ENCODE measurements at regions not wholly inside any gene's neighbourhood (a gene's known extent, or its start where the extent isn't known, plus 50 kb on each side); places are given as distances from the start of the nearest gene placed in this dataset.

DNA sequence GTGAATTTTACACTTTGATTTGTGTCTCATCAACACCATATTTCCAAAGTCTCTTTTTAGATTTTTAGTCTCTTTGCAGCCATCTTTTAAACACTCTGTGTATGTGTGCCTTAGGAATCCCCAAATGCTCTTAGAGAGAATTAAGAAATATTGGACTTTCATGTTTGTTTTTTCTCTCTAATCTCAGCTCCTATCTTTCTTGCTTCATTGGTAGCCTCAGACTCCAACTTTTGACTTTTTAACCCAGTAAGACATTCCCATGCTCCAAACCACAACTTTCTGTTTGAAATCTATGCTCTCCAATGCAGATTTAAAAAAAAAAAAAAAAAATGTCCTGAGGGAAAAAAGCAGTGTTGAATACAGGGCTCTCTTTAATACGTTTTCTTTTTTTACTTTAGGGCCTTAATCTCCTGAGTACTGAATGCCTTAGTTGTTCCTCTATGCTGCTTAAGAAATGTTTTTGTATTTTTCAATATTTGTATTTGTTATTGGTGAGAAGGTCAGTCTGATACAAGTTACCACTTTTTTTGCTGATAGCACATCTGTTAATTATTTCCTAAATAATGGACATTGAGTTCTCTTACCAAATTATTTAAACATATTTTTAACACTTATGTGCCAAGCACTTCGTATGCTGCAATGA, 489.9 kb downstream of the NXPH1 start (continued):
- TF ChIP-seq, protein P1, sequence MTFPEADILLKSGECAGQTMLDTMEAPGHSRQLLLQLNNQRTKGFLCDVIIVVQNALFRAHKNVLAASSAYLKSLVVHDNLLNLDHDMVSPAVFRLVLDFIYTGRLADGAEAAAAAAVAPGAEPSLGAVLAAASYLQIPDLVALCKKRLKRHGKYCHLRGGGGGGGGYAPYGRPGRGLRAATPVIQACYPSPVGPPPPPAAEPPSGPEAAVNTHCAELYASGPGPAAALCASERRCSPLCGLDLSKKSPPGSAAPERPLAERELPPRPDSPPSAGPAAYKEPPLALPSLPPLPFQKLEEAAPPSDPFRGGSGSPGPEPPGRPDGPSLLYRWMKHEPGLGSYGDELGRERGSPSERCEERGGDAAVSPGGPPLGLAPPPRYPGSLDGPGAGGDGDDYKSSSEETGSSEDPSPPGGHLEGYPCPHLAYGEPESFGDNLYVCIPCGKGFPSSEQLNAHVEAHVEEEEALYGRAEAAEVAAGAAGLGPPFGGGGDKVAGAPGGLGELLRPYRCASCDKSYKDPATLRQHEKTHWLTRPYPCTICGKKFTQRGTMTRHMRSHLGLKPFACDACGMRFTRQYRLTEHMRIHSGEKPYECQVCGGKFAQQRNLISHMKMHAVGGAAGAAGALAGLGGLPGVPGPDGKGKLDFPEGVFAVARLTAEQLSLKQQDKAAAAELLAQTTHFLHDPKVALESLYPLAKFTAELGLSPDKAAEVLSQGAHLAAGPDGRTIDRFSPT (tag by site-specific recombination; IDR thresholded peaks at IDR 0.05) = no peak
- TF ChIP-seq ZNF138 (tag by site-specific recombination; IDR thresholded peaks at IDR 0.05; ENCODE audit: borderline replicate concordance) (no peak), ZFP3 (tag by site-specific recombination; IDR thresholded peaks at IDR 0.05; ENCODE audit: low read depth) (no peak), ZNF621 (tag by site-specific recombination; IDR thresholded peaks at IDR 0.05) (no peak), ZNF596 (tag by site-specific recombination; IDR thresholded peaks at IDR 0.05) (no peak)
- TF ChIP-seq, protein P2, sequence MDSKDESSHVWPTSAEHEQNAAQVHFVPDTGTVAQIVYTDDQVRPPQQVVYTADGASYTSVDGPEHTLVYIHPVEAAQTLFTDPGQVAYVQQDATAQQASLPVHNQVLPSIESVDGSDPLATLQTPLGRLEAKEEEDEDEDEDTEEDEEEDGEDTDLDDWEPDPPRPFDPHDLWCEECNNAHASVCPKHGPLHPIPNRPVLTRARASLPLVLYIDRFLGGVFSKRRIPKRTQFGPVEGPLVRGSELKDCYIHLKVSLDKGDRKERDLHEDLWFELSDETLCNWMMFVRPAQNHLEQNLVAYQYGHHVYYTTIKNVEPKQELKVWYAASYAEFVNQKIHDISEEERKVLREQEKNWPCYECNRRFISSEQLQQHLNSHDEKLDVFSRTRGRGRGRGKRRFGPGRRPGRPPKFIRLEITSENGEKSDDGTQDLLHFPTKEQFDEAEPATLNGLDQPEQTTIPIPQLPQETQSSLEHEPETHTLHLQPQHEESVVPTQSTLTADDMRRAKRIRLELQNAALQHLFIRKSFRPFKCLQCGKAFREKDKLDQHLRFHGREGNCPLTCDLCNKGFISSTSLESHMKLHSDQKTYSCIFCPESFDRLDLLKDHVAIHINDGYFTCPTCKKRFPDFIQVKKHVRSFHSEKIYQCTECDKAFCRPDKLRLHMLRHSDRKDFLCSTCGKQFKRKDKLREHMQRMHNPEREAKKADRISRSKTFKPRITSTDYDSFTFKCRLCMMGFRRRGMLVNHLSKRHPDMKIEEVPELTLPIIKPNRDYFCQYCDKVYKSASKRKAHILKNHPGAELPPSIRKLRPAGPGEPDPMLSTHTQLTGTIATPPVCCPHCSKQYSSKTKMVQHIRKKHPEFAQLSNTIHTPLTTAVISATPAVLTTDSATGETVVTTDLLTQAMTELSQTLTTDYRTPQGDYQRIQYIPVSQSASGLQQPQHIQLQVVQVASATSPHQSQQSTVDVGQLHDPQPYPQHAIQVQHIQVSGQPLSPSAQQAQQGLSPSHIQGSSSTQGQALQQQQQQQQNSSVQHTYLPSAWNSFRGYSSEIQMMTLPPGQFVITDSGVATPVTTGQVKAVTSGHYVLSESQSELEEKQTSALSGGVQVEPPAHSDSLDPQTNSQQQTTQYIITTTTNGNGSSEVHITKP (tag by site-specific recombination; IDR thresholded peaks at IDR 0.05) = no peak

DNA sequence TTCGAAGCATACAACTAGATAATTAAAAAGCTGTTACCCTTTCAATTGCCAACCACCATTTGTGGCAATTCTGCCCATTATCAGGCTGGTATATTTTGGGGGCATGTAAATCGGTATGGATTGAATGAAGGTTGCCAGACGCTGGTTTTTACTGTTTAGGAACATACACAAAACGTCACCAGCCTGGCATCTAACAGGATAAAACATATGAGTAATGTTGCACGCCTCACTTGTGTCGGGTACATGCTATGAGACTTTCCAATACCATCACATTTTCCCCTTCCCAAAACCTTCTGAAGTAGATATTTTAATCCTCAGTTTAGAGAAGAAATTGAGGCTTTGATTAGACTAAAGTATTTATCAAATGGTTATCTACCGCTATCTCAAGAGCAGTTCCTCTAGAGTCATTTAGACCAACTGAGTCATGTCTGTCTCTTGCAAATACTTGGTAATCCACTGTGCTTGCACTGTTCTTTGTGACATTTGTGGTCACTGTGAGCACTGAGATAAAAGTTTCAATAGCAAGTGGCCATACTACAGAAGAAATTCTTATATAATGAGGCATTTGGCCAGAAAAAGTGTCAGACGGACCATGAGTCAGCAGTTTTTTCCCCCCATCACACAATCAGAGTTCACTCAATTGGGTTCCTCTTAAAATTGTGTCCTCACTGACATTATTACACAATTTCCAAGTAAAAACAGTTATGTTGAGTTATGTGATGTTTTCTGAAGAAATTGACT, 498.7 kb downstream of the NXPH1 start:
- Histone ChIP-seq H3K27ac (ENCODE audit: extremely low read depth, low read depth, low read length) (no peak overlapping the region), H3K4me3 (ENCODE audit: low read depth, low read length) (no peak overlapping the region), H3K9me3 (ENCODE audit: control insufficient read depth, insufficient read depth, low read depth, low read length) (no peaks in the 10 kb centered on the region), H3K4me1 (ENCODE audit: control insufficient read depth, insufficient read depth, low read length) (no peaks in the 10 kb centered on the region), H3K36me3 (ENCODE audit: control insufficient read depth in 2 of 2, insufficient read depth in 1 of 2, low read length in 2 of 2) (no peaks in the 10 kb centered on the region)
- no peak for TF ChIP-seq ZNF335 (tag by site-specific recombination; conservative IDR thresholded peaks at IDR 0.05)
- TF ChIP-seq ZNF416 (tag by site-specific recombination; IDR thresholded peaks at IDR 0.05) = no peak
- no peak for TF ChIP-seq ZNF843 (tag by site-specific recombination; IDR thresholded peaks at IDR 0.05)
- no peak for TF ChIP-seq KLF9 (tag by site-specific recombination; IDR thresholded peaks at IDR 0.05; ENCODE audit: low read depth)
- TF ChIP-seq ZNF626 (tag by site-specific recombination; IDR thresholded peaks at IDR 0.05) = no peak
- TF ChIP-seq, protein P3, sequence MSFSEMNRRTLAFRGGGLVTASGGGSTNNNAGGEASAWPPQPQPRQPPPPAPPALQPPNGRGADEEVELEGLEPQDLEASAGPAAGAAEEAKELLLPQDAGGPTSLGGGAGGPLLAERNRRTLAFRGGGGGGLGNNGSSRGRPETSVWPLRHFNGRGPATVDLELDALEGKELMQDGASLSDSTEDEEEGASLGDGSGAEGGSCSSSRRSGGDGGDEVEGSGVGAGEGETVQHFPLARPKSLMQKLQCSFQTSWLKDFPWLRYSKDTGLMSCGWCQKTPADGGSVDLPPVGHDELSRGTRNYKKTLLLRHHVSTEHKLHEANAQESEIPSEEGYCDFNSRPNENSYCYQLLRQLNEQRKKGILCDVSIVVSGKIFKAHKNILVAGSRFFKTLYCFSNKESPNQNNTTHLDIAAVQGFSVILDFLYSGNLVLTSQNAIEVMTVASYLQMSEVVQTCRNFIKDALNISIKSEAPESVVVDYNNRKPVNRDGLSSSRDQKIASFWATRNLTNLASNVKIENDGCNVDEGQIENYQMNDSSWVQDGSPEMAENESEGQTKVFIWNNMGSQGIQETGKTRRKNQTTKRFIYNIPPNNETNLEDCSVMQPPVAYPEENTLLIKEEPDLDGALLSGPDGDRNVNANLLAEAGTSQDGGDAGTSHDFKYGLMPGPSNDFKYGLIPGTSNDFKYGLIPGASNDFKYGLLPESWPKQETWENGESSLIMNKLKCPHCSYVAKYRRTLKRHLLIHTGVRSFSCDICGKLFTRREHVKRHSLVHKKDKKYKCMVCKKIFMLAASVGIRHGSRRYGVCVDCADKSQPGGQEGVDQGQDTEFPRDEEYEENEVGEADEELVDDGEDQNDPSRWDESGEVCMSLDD (tag by site-specific recombination; IDR thresholded peaks at IDR 0.05) = no peak
- no peak for TF ChIP-seq GLIS1 (tag by site-specific recombination; IDR thresholded peaks at IDR 0.05)
- TF ChIP-seq GLIS2 (tag by site-specific recombination; IDR thresholded peaks at IDR 0.05) = no peak
- TF ChIP-seq ZNF473 (tag by site-specific recombination; IDR thresholded peaks at IDR 0.05) = no peak
- TF ChIP-seq ZNF521 (tag by site-specific recombination; IDR thresholded peaks at IDR 0.05) = no peak
- TF ChIP-seq KLF1 (tag by site-specific recombination; IDR thresholded peaks at IDR 0.05) = no peak
- TF ChIP-seq GFI1B (tag by site-specific recombination; IDR thresholded peaks at IDR 0.05) = no peak
- TF ChIP-seq, protein P4, sequence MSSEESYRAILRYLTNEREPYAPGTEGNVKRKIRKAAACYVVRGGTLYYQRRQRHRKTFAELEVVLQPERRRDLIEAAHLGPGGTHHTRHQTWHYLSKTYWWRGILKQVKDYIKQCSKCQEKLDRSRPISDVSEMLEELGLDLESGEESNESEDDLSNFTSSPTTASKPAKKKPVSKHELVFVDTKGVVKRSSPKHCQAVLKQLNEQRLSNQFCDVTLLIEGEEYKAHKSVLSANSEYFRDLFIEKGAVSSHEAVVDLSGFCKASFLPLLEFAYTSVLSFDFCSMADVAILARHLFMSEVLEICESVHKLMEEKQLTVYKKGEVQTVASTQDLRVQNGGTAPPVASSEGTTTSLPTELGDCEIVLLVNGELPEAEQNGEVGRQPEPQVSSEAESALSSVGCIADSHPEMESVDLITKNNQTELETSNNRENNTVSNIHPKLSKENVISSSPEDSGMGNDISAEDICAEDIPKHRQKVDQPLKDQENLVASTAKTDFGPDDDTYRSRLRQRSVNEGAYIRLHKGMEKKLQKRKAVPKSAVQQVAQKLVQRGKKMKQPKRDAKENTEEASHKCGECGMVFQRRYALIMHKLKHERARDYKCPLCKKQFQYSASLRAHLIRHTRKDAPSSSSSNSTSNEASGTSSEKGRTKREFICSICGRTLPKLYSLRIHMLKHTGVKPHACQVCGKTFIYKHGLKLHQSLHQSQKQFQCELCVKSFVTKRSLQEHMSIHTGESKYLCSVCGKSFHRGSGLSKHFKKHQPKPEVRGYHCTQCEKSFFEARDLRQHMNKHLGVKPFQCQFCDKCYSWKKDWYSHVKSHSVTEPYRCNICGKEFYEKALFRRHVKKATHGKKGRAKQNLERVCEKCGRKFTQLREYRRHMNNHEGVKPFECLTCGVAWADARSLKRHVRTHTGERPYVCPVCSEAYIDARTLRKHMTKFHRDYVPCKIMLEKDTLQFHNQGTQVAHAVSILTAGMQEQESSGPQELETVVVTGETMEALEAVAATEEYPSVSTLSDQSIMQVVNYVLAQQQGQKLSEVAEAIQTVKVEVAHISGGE (tag by site-specific recombination; conservative IDR thresholded peaks at IDR 0.05; ENCODE audit: low read depth) = no peak
- TF ChIP-seq, protein P5, sequence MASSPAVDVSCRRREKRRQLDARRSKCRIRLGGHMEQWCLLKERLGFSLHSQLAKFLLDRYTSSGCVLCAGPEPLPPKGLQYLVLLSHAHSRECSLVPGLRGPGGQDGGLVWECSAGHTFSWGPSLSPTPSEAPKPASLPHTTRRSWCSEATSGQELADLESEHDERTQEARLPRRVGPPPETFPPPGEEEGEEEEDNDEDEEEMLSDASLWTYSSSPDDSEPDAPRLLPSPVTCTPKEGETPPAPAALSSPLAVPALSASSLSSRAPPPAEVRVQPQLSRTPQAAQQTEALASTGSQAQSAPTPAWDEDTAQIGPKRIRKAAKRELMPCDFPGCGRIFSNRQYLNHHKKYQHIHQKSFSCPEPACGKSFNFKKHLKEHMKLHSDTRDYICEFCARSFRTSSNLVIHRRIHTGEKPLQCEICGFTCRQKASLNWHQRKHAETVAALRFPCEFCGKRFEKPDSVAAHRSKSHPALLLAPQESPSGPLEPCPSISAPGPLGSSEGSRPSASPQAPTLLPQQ (tag by site-specific recombination; IDR thresholded peaks at IDR 0.05) = no peak
- no peak for TF ChIP-seq ZNF837 (tag by site-specific recombination; IDR thresholded peaks at IDR 0.05)
- no peak for TF ChIP-seq KLF8 (tag by site-specific recombination; IDR thresholded peaks at IDR 0.05)
- TF ChIP-seq ZNF10 (tag by site-specific recombination; IDR thresholded peaks at IDR 0.05) = no peak
- ChIA-PET CTCF (no interaction called here), POLR2A (no interaction called here)

Measured in HEK293 (cell line).